Left cardiac atrium (tissue), 4 donors: ENCODE measurements at regions not wholly inside any gene's neighbourhood (a gene's known extent, or its start where the extent isn't known, plus 50 kb on each side); places are given as distances from the start of the nearest gene placed in this dataset.
"Not testable (repeated sequence)": the region's sequence is repeated elsewhere in the genome, so short reads cannot be mapped to it uniquely, and the experiment has no call there.

Experiments used
- ATAC-seq, 2 donors: fragments of 200-7000 bp; cut with Tn5 transposase; one replicate each; pipeline ENCODE4 v1.9.1; 2020; ENCODE audit warnings: mild to moderate bottlenecking in 2 of 2, moderate library complexity in 2 of 2
- DNase-seq: peaks from one replicate; pipeline ENCODE4 v3.0.0-alpha.2; 2020
- intact Hi-C, 2 donors: fragments of 100-400 bp; cut with DNase I; formaldehyde crosslinking; loops; one replicate each; pipeline versions ENCODE4 v1.14.1 to v1.15.1; 2022 to 2023
- donor health status: DM: no; HTN: yes; CAD: no.
- donor health status: DM: no; HTN: yes; CAD: no; lungs with severe emphysema.
- donor health status: DM: yes; HTN: yes; CAD: no.
- donor health status: Dilated cardiomyopathy.

DNA sequence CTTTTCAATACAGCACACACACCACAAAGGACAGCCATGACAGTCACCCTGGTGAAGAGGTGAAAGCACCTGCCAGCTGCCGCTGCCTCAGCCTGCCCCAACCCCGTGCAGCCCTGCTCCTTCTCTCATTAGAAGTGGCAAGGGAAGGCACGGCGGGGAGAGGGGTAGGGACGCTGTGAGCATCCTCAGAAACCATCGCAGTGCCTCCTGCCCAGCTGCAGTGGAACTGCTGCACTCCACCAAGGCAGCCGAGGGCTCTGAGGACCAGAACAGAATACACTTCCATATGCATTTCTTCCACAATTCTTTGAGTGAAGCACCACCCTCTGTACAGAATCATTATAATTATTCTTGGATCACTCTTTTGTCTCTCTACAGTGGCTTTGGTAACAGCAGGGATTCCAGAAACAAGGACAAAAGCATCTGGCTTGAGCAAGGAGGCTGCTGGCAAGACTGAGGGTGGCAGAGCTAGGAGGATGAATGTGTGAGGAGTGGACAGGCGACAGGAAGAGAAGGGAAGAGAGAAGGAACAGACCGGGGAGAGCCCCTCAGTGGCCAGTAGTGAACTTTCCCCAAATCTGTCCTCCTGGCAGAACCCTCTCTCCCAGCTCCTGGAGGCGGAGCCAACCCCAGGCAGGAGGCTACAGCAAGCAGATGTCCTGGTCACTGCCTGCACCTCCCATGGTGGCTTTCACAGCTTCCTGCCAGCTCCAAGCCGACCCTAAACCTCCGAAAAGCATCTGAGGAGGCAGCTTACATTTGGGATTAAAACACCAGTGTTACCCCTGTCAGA, 73.2 kb downstream of the MTNR1A start:
- intact Hi-C loops: no loop called here
- no peak for ATAC-seq

DNA sequence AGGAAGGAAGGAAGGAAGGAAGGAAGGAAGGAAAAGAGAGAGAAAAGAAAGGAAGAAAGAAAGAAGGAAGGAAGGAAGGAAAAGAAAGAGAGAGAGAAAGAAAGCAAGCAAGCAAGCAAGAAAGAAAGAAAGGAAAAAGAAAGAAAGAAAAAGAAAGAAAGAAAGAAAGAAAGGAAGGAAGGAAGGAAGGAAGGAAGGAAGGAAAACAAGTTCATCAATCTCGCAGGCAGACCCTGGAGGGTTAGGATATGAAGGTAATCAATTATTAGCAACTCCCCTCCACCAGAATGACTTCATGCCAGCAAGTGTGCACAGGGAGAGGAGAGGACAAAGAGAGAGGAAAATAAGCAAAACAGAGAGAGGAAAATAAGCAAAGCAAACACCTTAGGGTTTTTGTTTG, 80.2 kb downstream of the MTNR1A start:
- intact Hi-C loops: loop anchor here in 1 of 2 donors (10.0 kb wide), 1 partner anchor 110 kb away; no protein-coding TSS in a partner anchor
- DNase-seq (no peak), ATAC-seq (no peak)

More for the DNA sequence above, 73.2 kb downstream of the MTNR1A start:
- DNase-seq: no peak

DNA sequence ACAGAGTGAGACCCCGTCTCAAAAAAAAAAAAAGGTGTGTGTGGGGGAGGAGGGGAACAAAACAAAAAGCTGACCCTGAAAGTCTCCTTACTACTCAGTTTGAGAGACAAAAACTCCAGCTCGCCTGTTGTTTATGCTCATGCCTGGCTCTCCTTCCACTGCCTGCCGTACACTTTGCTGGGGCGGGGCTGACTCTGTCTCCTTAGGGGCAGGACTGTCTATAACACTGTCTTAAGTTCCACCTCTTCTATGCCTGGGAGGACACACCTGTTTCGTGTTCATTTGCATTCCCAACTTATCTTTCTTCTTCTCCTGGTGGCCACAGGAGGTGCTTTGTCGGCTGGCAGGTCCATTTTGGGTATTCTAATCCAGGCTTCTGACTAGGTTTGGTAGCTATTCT, 81.4 kb downstream of the MTNR1A start:
- DNase-seq: no peak
- no peak for ATAC-seq
- intact Hi-C loops: loop anchor here (5.0 to 10.0 kb wide), 2 partner anchors 108 to 111 kb away; no protein-coding TSS in a partner anchor

DNA sequence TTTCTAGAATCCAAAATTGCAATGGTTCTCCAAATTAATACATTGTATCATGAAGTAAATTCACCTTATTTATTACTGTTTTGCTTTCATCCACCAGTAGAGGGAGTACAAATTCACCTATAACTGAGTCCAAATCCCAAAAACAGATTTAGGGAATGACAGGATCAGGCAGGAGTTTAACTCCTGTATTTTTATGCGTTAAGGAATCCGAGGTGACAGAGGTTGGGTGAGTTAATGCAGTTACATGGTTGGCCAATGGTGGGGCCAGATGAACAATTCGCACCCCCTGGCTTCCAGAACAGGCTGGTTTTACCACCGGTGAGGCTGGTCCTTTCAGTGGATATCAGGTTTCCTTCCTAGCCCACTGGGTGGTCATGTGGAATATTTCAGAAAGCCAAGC, 82.4 kb downstream of the MTNR1A start:
- intact Hi-C loops: loop anchor here (5.0 to 10.0 kb wide), 2 partner anchors 109 to 112 kb away; no protein-coding TSS in a partner anchor
- ATAC-seq (no peak), DNase-seq (no peak)

DNA sequence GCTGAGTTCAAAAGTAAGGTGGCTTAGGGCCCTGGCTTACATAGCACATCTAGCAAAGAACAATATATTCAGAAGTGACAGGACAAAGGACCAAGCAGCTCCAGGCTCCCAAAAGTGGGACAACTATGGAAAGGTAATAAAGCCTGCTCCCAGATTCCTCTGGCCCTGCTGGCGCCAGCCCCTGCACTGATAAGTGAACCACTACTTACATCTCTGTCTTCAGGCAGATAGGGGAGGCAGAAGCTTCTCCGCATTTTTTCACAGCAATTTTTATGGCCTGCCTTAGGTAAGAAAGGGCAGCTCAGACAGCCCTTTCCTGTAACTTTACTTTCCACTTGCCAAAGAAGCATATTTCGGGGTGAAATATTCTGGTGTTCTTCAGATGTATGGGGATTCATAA, 83.9 kb downstream of the MTNR1A start:
- ATAC-seq (no peak), DNase-seq (no peak)
- intact Hi-C loops: loop anchor here (5.0 to 10.0 kb wide), 2 partner anchors 111 to 113 kb away; no protein-coding TSS in a partner anchor

DNA sequence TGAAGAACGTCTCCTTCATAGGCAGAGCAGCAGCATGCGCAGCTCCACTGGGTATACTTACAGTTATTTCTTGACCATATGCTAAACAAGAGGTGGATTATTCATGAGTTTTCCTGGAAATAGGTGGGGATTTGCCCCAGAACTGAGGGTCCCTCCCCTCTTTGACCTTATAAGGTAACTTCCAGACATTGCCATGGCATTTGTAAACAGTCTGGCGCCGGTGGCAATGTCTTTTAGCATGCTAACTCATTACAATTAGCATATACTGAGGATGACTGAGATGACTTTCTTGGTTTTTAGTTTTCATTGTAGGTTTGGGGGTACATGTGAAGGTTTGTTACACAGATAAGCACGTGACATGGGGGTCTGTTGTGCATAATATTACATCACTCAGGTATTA, 97.3 kb downstream of the MTNR1A start:
- DNase-seq: no peak
- intact Hi-C loops: no loop called here
- no peak for ATAC-seq

DNA sequence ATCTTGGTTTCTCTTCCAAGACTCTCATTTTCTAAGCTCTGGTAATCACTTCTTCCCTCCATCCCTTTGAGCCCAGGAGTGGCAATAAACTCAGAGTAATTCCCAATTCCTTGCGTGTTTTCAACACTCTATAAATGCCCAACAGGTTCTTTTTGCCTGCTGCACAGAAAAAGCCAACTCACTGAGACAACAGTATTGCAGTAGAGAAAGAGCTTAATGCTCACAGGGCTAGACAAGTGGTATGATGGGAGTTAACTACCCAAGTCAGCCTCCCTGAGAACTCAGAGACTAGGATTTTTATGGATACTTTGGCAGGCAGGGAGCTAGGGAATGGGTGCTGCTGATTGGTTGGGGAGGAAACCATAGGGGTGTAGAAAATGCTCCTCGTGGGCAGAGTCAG, 103.4 kb downstream of the MTNR1A start:
- DNase-seq (no peak), ATAC-seq (no peak)
- intact Hi-C loops: no loop called here

DNA sequence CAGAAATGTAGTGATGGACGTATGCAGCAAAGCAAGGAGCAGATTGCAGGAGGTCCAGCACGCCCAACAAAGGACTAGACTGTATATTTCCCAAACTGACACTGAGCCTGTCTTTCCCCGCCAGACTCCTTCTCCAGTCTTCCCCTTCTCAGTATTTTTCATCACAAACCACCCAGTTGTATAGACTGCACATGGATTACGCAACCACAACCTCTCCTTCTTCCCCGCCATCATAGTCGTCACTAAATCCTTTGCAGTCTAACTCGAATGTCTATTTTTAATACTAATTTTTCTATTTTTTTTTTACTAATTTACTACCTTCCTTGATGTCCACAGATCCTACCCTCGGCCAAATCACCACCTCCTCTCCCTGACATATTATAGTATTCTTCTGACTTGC, 105.4 kb downstream of the MTNR1A start:
- ATAC-seq (no peak), DNase-seq (no peak)
- intact Hi-C loops: no loop called here

DNA sequence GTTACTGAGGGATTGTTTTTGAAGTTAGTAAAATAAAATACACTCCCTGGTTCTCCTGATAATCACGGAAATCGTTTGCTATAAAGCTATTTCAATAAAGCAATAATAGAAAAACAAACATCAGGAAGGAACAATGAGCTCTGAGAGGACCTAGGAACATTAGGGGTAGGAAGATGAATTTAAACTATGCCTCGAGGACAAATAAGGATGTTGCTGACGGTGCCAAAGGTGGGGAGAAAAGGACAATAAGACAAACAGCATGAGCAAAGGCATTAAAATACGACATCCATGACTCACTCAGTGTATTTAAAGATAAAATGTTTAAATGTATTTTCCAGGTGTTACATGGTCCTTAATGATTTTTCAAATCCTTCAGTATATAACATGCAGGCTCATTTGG, 110.3 kb downstream of the MTNR1A start:
- intact Hi-C loops: no loop called here
- ATAC-seq (no peak), DNase-seq (no peak)

DNA sequence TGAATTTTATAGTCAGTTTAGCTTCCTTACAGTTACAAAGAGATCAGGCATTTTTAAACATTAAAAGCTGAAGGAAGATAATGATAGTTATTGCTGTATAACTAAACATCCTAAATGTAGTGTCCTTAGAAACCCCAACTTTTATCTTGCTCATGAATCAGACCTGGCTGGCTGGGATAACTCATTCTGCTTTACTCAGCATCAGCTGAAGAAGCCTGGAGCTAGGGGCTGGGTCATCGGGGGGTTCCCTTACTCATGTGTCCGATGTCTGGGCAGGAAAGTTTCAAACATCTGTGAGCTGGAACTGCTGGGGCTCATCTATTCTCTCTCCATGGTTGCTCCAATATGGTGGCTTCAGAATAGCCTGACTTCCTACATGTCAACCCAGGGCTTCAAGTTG, 113.9 kb downstream of the MTNR1A start:
- intact Hi-C loops: no loop called here
- no peak for DNase-seq
- no peak for ATAC-seq

DNA sequence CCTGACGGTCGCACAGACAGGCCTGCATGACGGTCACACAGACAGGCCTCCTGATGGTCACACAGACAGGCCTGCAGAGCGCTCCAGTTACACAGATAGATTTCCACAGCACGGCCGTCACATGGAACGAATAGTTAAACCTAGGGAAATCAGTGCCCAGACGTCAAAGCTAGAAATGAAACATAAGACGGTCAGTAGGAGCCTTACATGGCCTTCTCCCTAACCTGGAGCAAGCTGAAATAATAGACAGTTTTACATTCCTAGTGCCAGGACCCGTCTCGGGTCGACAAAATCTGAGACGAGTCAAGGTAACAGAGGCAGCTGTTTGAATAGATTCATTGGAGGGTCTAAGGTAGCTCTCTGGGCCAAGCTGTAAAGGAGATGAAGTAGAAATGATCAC, 126.9 kb downstream of the MTNR1A start:
- no peak for ATAC-seq
- DNase-seq: no peak
- intact Hi-C loops: no loop called here

DNA sequence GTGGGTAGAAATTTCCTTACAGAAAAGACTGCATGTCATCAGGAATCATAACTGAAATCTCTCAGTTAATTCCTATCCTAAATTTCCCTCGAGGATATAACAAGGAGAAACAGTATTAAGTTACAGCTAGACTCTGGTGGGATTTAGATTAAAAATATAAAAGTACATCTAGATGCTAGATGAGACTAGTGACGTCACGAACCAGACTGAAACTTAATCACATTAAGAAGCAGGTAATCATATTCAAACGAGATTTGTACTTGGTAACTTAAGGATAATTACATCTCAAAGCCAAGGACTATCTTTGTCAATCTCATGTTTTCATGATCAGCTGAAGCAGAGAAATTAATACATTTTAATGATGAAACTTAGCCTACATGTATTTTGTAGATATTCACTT, 130.6 kb downstream of the MTNR1A start:
- intact Hi-C loops: no loop called here
- DNase-seq: no peak
- ATAC-seq: no peak

DNA sequence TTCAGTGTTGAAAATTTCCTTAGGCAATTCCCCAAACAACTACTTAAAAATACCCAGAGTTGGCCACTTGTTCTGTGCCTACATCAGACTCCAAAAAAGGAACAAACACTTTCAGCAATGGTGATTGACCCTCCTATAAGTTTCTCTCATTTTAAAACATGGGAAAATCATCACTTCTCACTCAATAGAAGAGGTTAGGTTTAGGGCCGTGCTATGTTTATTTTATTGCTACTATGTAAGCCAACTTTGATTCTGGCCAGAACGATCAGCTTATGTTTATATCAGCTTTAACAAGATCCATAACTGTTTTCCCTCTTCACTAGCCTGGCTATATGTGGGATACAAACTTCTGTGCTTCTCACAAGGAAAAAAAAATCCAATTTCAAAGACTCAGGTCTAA, 133.1 kb downstream of the MTNR1A start:
- intact Hi-C loops: no loop called here
- DNase-seq: no peak
- no peak for ATAC-seq

DNA sequence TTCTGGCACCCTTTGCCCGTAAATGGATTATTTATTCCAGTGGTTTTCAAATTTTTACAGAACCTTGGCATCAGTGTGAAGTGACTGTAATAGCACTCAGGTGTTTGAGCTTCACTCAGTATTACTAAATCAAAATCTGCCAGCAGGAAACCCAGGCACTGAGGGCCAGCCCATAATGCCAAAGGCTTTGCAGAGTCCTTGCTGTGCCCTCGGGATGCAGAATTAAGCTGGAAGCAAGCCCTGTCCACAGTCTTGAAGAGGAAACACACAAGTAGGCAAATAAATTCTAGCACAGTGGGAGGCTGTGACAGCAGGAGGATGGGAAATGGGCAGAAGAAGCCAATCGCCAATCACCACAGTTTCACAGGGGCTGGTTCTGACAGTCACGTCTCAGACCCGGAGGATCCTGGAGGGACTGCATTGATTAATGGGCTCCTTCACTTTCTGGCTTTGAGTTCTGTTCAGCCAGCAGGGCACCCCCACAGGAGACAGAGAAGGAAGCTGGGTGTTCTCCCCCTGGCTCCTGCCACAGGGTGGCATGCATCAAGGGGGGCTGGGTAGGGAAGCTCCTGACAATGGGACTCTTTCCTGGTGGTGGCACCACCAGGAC, 138.8 kb downstream of the MTNR1A start:
- ATAC-seq (no peak), DNase-seq (no peak)
- intact Hi-C loops: no loop called here

DNA sequence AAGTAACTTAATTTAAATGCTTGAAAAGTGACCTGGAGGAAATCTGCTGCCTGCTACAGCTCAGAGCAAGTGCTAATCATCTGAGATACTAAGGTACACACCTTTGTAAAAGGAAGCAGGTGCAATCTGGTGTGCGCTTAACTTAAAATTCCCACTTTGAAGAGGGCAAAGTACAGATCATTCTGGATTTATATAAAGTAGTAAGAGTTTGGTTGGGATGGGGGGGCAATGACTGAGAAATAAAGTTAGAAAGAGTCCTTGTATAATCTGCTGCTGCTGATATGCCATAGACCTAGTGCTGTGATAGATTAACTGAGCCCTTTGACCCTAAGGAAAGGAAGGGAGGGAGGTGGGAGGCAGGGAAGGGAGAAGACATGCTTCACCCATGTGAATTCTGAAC, 141.0 kb downstream of the MTNR1A start:
- no peak for ATAC-seq
- no peak for DNase-seq
- intact Hi-C loops: no loop called here

DNA sequence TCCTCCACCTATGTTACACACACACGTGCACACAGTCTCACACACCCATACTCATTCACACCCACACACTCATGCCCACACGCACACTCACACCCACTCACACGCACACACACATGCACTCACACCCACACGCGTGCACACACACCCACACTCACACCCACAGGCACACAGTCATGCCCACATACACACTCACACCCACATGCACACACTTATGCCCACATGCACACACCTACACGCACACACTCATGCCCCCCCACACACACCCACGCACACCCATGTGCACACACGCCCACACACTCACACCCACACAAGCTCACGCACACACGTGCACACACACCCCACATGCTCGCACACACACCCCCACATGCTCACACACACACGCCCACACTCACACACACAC, 140.0 kb downstream of the F11 start:
- intact Hi-C loops: no loop called here
- ATAC-seq: no peak
- no peak for DNase-seq

DNA sequence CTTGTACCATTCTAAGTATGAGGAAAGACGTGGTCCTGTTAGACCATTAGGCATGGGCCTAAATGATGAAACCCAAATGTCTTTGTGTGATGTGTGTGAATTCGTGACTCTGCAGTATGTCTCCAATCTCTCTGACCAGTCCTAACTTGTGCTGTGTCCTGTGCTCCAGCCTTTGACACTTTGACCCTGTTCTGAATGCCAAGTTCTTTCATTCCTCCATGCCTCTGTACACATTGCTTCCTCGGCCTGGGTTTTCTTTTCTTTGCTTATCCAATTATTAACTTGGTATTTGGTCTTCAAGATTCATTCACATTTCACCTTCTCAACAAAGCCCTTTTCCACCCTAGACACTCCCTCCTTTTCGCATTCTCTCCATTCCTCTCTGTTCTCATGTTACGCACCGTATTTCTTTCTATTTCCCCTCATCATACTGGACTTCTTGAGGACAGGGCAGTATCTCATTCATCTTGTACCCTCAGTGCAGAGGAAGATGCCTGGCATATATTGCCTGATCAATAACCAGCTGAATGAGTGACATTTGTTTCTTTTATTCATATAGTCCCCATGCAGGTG, 138.7 kb downstream of the F11 start:
- intact Hi-C loops: no loop called here
- DNase-seq (no peak), ATAC-seq (no peak)

DNA sequence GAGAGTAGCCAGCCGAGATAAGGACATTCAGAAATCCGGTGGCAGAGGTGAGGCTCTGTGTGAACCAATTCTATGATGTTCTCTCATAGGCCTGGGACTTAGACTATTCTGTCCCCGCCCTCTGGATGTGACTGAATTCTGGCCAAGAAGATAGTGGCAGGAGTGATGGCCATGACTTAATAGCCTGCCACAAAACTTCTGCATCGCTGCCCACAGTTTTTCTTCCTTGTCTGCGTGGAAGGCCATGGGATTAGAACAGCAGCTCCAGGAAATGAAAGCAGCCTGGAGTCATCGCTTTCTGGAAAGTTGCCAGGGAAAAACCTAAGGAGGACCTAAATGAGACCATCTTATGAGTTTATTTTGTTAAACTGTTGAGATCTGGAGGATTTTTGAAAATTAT, 134.7 kb downstream of the F11 start:
- DNase-seq: no peak
- intact Hi-C loops: no loop called here
- no peak for ATAC-seq

DNA sequence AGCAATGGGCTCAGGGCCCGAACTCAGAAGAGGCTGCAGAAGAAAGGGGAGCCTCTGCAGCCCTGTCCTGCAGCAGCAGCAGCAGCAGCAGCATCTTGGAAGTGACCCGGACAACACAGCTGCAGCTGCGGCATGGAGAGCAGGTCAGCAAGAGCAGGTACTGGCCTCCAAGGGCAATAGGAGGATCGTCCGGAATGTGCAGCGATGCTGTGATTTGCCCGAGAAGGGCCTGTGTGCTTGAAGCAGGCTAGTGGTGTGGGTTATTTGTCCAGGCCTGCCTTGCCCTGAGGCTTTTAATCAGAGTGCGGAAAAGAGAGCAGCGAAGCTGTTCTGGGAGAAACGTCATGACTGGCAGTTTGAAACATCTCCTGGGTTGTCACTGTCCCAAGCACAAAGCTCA, 126.0 kb downstream of the F11 start:
- ATAC-seq (no peak), DNase-seq (no peak)
- intact Hi-C loops: no loop called here

DNA sequence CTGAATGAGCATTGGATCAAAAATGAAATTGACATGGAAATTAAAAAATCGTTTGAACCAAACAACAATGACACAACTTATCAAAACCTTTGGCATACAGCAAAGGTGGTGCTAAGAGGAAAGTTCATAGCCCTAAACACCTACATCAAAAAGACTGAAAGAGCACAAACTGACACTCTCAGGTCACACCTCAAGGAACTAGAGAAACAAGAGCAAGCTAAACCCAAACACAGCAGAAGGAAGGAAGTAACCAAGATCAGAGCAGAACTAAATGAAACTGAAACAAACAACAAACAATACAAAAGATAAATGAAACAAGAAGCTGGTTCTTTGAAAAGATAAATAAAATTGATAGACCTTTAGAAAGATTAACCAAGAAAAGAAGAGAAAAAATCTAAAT, 118.3 kb downstream of the F11 start:
- intact Hi-C loops, ATAC-seq, DNase-seq: not testable (repeated sequence)

DNA sequence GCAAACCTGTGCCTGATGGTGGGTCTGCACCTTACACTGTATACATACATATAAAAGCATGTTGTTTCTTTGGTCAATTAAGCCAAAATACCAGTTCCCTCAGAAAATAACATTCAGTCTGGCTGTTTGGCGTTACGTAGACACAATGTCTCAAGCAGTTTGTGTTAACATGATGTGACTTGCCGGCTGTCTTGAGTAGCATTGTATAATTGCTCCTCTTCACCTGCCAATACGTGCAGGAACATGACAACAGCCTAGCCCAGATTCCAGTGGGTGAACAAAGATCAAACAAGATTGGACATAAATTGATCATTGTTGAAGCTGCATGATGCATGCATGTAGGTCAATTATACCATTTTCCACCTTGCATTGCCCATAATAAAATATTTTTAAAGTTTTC, 102.3 kb downstream of the F11 start:
- DNase-seq: no peak
- no peak for ATAC-seq
- intact Hi-C loops: no loop called here
